ENCODE measurements at regions not wholly inside any gene's neighbourhood (a gene's known extent, or its start where the extent isn't known, plus 50 kb on each side); places are given as distances from the start of the nearest gene placed in this dataset.

DNA sequence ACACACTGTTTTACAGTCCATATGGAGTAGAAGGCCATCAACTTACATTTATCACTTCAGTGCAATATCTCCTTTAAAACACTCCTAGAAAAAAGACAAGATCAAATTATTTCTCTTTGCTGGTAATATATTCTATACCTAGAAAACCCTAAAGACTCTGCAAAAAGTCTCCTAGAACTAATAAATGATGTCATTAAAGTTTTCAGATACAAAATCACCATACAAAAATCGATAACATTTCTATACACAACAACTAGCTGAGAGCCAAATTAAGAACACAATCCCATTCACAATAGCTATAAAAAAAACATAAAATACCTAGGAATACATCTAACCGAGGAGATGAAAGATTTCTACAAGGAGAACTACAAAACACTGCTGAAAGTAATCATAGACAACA is 300.3 kb downstream of the CETN3 start:
- TF ChIP-seq, protein P1, sequence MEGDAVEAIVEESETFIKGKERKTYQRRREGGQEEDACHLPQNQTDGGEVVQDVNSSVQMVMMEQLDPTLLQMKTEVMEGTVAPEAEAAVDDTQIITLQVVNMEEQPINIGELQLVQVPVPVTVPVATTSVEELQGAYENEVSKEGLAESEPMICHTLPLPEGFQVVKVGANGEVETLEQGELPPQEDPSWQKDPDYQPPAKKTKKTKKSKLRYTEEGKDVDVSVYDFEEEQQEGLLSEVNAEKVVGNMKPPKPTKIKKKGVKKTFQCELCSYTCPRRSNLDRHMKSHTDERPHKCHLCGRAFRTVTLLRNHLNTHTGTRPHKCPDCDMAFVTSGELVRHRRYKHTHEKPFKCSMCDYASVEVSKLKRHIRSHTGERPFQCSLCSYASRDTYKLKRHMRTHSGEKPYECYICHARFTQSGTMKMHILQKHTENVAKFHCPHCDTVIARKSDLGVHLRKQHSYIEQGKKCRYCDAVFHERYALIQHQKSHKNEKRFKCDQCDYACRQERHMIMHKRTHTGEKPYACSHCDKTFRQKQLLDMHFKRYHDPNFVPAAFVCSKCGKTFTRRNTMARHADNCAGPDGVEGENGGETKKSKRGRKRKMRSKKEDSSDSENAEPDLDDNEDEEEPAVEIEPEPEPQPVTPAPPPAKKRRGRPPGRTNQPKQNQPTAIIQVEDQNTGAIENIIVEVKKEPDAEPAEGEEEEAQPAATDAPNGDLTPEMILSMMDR (IDR thresholded peaks at IDR 0.05) = no peak
- TF ChIP-seq POLR2AphosphoS5 (IDR thresholded peaks at IDR 0.05; ENCODE audit: insufficient read depth in 1 of 2, low read depth in 1 of 2) = no peak
